ENCODE measurements at regions not wholly inside any gene's neighbourhood (a gene's known extent, or its start where the extent isn't known, plus 50 kb on each side); places are given as distances from the start of the nearest gene placed in this dataset.

DNA sequence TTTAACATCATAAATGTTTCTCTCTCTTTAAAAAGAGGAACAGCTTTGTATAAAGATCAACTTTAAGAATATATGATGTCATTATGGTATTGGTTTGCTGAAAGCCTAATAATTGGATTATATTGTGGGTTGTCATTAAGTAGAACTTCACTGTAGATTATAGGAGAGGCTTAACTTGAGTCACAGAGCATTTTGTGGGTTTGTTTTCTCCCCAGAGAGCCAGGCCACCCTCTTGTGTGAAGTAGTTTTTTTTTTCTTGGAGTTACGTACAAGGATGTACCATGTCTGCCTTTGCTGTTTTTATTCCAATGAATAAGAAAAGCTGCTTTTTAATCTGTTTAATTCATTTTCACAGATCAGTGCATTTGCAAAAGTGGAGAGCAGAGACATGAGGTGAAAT lies 354.8 kb upstream of the TBL1XR1 start:
- no peak for ATAC-seq (ENCODE audit: poor library complexity)
- ChIA-PET CTCF (no interaction called here), POLR2A (interaction anchor here (0.6 to 4.4 kb wide), 7 partner anchors 9 to 452 kb away, joined by 3 to 18 read pairs (median 4); partner anchors contain the start of gene TBL1XR1)
- Histone ChIP-seq H3K27me3 (ENCODE audit: control insufficient read depth in 1 of 2, insufficient read depth in 2 of 2, low read length in 2 of 2) (no peaks in the 10 kb centered on the region), H3K4me1 (ENCODE audit: insufficient read depth, low read length) (peaks cover 59% of the 10 kb centered on the region), H3K9me3 (ENCODE audit: control insufficient read depth in 1 of 2, insufficient read depth in 1 of 2, low read length in 2 of 2) (no peaks in the 10 kb centered on the region), H3K27ac (ENCODE audit: low read depth in 1 of 2, low read length in 2 of 2) (no peak overlapping the region), H3K4me3 (ENCODE audit: low read length) (no peak overlapping the region), H3K36me3 (ENCODE audit: insufficient read depth, low read length) (no peaks in the 10 kb centered on the region)
- intact Hi-C loops (cut with DNase I, micrococcal nuclease): loop anchor here in 1 of 2 experiments (5.0 kb wide), 1 partner anchor 40 kb away; no protein-coding TSS in a partner anchor
- Mint-ChIP-seq H3K27ac (peak overlapping the region; percentile 76), H3K36me3 (ENCODE audit: low read depth) (no peaks in the 10 kb centered on the region), H3K4me1 (ENCODE audit: low read depth) (peaks cover 93% of the 10 kb centered on the region), H3K27me3 (no peaks in the 10 kb centered on the region), H3K4me3 (no peak overlapping the region), H3K9me3 (no peaks in the 10 kb centered on the region)
- no peak for DNase-seq
- no peak for TF ChIP-seq CTCF (IDR thresholded peaks at IDR 0.05)

DNA sequence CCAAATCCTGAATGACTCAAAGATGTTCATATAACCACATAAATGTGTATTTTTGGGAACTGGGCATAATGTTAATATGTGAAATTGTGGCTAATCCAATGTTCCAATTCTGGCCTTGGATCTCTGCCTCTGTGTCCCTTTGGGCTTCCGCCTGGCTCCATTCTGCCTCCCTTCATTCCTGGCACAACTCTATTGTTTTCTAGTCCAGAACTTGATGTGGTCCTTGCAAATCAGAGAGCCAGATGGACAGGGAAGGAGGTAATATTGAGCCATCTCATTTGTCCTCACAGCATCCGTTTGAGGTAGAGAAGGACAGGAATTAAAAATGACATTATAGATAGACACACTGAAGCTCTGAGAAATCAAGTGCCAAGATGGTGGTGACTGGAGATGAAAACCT lies 355.7 kb upstream of the TBL1XR1 start:
- no peak for ATAC-seq (ENCODE audit: poor library complexity)
- no peak for DNase-seq
- no peaks in the 10 kb centered on the region for H3K27me3 Mint-ChIP-seq
- Histone ChIP-seq H3K36me3 (ENCODE audit: insufficient read depth, low read length) (no peaks in the 10 kb centered on the region), H3K4me1 (ENCODE audit: insufficient read depth, low read length) (peaks cover 50% of the 10 kb centered on the region), H3K4me3 (ENCODE audit: low read length) (no peak overlapping the region), H3K27ac (ENCODE audit: low read depth in 1 of 2, low read length in 2 of 2) (no peak overlapping the region), H3K27me3 (ENCODE audit: control insufficient read depth in 1 of 2, insufficient read depth in 2 of 2, low read length in 2 of 2) (no peaks in the 10 kb centered on the region), H3K9me3 (ENCODE audit: control insufficient read depth in 1 of 2, insufficient read depth in 1 of 2, low read length in 2 of 2) (no peaks in the 10 kb centered on the region)
- peaks cover 87% of the 10 kb centered on the region for H3K4me1 Mint-ChIP-seq (ENCODE audit: low read depth)
- POLR2A ChIA-PET: interaction anchor here (0.6 to 4.4 kb wide), 2 partner anchors 14 to 608 kb away, joined by 3 to 18 read pairs; no protein-coding TSS in a partner anchor
- TF ChIP-seq CTCF (IDR thresholded peaks at IDR 0.05): no peak
- intact Hi-C loops (cut with DNase I, micrococcal nuclease): loop anchor here in 1 of 2 experiments (5.0 kb wide), 1 partner anchor 39 kb away; no protein-coding TSS in a partner anchor
- H3K27ac Mint-ChIP-seq: peak overlapping the region; percentile 45
- no peak overlapping the region for H3K4me3 Mint-ChIP-seq
- CTCF ChIA-PET: no interaction called here
- no peaks in the 10 kb centered on the region for H3K36me3 Mint-ChIP-seq (ENCODE audit: low read depth)
- no peaks in the 10 kb centered on the region for H3K9me3 Mint-ChIP-seq

DNA sequence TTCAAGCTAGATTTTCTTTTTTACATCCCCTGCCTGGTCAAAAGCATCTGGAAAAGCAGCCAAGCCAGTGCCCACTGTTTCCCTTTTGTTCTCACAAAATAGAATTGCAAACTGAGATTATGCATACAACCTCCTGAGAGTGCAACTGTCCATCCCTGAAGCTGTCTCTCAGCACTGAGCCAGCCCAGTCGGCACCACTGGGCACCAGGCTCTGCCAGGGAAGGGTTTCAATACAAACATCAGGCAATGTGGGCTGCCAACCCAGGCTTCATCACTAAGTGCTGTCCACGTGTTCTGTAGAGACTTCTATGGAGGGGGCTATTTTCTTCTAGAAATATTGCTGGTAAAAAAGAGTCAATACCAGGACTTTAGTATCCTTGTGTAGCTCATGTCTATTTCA lies 356.3 kb upstream of the TBL1XR1 start:
- Mint-ChIP-seq H3K4me1 (ENCODE audit: low read depth) (peaks cover 82% of the 10 kb centered on the region), H3K27ac (peak overlapping the region; percentile 45), H3K27me3 (no peaks in the 10 kb centered on the region), H3K9me3 (no peaks in the 10 kb centered on the region), H3K4me3 (no peak overlapping the region), H3K36me3 (ENCODE audit: low read depth) (no peaks in the 10 kb centered on the region)
- H3K9me3 ChIP-seq (ENCODE audit: control insufficient read depth in 1 of 2, insufficient read depth in 1 of 2, low read length in 2 of 2): no peaks in the 10 kb centered on the region
- no peaks in the 10 kb centered on the region for H3K36me3 ChIP-seq (ENCODE audit: insufficient read depth, low read length)
- H3K4me1 ChIP-seq (ENCODE audit: insufficient read depth, low read length): peaks cover 44% of the 10 kb centered on the region
- H3K27me3 ChIP-seq (ENCODE audit: control insufficient read depth in 1 of 2, insufficient read depth in 2 of 2, low read length in 2 of 2): no peaks in the 10 kb centered on the region
- ChIA-PET POLR2A (interaction anchor here (4.4 kb wide), 1 partner anchor 15 kb away, joined by 18 read pairs; no protein-coding TSS in a partner anchor), CTCF (no interaction called here)
- no peak overlapping the region for H3K4me3 ChIP-seq (ENCODE audit: low read length)
- no peak overlapping the region for H3K27ac ChIP-seq (ENCODE audit: low read depth in 1 of 2, low read length in 2 of 2)
- TF ChIP-seq CTCF (IDR thresholded peaks at IDR 0.05): no peak
- intact Hi-C loops (cut with DNase I, micrococcal nuclease): loop anchor here in 1 of 2 experiments (5.0 kb wide), 1 partner anchor 39 kb away; no protein-coding TSS in a partner anchor
- DNase-seq (no peak), ATAC-seq (ENCODE audit: poor library complexity) (no peak)
